ENCODE measurements at regions not wholly inside any gene's neighbourhood (a gene's known extent, or its start where the extent isn't known, plus 50 kb on each side); places are given as distances from the start of the nearest gene placed in this dataset.
A peak's percentile ranks its signal among the peaks of the same experiment; 100 is the strongest.
"Not testable (repeated sequence)": the region's sequence is repeated elsewhere in the genome, so short reads cannot be mapped to it uniquely, and the experiment has no call there.

DNA sequence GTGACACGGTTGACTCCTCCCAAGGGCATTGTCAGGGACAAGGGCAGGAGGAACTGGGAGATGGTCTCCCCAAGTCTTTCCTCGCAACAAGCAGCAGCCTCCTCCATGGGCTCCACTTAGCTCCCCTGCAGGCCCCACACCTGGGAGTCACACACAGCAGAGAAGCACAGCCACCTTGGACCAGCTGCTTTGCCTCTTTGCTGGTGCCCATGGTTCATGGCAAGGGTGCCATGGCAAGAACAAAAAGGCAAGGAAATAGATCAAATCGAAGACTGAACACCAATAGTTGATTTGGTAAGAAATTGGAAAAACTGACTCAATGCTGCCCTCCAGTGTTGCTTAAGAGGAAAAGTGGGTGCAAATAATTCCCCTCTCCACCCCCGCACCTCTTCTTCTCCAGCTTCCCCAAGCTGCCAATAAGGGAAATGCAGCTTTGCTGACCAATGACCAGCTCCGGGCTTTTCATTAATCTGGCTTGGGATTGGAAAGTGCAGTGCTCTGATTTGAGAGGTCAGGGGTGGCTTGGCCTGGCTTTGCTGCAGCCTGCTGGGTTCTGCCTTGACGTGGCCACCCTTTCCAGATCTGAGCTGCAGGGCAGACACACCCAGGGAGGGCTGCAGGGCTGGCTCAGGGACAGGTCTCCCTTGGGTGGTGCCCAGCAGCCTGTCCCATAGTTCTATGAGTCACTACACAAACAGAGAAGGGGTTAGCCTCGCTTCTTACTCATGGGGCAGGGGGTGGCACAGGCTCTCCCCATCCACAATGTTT is 162.0 kb downstream of the KLF13 start:
- peak; percentile 78 for DNase-seq

DNA sequence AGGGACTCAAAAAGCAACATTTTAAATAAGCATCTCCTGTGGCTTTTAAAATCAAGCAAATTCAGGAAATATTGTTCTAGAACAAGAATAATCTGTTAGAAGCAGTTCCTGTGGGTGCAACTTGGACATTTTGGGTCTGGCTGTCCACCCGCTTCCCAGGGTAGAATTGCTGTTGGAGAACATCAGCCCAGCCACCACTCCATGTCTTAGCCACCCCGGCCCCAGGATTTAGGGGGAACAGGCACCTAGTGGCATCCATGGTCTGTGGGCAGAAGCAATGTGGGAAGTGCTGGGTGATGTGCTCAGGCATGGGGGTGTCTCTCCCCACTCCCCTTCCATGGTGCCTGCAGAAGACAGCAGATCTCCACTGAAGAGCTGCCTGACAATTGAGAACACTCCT is 162.6 kb downstream of the KLF13 start:
- no peak for DNase-seq

DNA sequence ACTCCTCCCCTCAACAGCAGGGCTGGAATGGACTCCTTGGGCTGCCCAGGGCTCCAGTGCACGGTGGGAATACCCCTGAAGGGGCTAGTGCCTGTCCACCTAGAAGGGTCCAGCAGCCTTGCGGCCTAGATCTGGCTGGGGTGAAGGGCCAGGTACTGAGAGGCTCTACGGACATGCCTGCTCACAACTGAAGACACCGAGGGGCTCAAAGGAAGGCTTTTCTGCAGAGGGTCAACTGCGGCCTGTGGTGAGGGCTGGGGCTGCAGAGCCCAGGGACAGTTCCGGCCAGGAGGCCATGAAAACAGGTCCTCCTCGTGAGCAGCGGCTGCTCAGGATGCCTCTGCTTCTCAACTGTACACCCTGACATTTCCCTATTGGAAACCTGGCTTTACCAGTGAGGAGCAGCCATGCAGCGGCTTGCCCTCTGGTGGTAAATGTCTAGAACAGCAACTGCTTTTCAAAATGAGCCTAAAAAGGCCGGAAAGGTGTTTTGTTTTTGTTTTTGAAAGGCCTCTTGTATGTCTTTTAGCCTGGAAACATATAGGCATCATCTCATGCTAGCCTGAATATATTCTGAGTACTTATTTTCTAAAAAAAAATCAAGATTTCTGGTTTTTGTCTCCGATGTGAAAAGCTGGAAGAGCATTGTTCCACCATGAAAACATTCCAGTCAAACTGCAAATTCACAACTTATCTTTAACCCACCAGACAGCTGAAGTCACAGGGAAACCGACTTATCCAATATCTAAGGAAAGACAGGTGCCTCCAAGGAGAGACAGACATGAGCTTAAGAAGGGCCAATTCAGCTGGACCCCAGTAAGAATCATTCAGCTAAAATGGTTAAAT is 163.4 kb downstream of the KLF13 start:
- DNase-seq: peak; percentile 77

DNA sequence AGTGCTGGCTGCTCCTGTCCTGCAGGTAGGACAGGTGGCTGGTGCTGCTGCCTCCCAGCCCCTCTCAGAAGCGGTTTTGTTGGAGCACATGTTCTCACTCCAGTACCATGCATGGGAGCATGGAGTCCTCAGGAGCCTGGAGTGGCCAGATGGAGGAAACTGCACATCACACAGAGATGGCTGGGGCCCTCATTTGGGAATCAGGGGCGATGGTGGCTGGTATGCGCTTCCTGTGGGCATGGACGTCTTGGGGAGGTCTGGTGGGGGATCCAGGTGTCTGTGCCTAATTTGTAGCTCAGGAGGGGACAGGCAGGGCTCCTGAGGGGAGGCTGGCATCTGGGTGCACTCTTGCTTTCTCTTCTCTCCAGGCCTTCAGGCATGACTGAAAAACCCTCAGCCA is 168.2 kb downstream of the KLF13 start:
- DNase-seq: no peak

DNA sequence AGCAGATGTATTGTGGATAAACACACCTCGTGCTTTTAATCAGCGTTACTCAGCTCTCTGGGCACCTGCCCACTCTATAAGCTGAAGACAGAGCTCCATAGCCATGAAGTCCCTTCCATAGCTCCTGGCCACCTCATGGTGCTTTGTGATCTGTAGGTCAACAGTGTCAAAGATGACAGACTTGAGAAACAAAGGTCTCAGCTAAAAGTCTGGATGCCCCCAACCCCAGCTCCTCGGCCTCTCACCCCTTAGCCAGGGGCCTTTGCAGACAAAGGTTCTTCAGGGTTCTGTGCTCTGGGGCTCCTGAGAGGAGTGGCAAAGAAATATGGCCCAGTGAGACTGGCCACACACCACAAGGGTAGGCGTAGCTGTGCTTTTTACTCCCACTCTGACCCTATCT is 168.6 kb downstream of the KLF13 start:
- DNase-seq: no peak

DNA sequence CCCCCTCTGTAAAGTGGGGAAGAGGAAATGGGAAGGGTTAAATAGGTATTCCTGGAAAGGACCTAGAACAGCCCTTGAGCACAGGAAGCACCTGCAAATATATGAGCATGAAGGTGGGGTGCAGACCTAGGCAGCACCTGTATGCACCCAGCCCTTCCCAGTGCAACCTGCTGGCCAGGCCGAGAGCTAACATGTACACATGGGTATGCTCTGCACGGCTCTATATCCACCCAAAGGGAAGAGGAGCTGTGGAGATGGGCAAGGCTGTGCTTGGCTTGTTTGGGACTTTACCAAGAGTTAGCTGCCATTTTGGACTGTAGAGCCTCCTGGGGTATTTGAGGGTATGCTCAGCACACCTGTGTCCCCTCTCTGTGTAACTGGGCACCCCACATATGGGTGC is 171.2 kb downstream of the KLF13 start:
- no peak for DNase-seq

DNA sequence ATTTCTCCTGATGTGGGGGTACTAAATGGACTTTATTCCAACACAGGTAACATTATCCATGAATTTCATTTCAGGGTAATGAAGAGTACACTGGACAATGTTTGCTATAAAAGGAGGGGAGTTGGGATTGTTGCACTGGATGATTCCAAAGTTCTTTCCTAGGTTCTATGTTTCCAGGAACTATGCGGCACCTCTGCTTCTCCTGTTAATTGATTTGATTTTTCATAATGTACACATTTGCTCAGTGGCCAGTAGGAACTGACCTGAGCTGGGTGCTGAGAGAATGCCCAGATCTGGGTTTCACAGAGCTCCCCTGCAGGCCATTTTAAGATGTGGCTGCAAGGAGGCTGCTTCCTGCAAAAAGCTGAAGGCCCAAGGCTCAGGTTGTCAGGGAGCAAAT is 171.7 kb downstream of the KLF13 start:
- DNase-seq: no peak

DNA sequence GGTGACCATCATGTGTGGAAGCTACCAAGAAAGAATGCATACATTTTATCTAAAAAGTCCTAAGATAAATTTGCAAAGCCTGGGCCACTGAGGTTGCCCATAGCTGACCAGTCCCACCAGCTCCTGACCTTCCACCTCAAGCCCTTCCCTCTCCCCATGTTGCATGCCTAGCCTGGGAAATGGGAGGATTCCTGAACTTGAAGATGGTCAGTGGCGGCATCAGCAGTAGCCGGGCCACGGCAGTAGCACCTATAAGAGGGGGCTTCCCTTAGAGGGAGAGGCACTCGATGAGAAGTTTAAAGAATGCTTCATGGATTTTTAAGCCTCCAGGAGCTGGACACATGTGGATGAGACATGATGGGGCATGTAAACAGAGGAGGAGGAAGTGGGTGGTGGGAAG is 172.1 kb downstream of the KLF13 start:
- peak; percentile 28 for DNase-seq

DNA sequence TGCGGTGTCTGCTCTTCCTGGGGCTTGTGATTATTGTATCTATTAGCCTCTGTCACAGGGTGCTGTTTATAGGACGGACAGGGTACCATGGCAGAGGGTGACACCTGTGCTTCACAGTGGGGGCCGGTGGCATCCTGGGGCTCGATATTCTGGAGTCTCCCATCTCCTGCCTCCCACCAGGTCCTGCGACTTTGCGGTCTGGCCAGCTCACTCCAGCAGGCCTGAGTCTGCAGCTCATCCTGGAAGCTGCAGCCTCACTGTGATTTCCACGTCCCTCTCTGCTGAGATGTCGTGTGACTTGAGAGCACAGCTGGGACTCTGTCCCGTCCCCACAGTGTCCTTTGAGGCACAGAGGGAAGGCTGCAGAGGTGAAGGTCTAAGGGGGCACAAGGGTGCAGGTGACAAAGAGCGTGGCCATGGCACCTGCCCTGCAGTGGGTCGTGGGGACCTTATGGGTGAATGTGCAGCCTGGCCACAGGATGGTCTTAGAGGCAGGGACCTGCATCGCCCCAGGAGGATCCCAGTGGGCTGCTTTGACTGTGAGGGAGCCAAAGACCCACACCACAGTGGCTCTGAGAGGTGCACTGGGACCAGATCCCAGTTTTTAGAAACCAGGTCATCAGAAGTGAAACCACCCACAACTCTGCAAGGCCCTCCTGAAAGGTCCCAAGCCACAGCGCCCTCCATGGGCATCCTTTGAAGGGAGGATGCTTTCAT is 172.8 kb downstream of the KLF13 start:
- DNase-seq: no peak

DNA sequence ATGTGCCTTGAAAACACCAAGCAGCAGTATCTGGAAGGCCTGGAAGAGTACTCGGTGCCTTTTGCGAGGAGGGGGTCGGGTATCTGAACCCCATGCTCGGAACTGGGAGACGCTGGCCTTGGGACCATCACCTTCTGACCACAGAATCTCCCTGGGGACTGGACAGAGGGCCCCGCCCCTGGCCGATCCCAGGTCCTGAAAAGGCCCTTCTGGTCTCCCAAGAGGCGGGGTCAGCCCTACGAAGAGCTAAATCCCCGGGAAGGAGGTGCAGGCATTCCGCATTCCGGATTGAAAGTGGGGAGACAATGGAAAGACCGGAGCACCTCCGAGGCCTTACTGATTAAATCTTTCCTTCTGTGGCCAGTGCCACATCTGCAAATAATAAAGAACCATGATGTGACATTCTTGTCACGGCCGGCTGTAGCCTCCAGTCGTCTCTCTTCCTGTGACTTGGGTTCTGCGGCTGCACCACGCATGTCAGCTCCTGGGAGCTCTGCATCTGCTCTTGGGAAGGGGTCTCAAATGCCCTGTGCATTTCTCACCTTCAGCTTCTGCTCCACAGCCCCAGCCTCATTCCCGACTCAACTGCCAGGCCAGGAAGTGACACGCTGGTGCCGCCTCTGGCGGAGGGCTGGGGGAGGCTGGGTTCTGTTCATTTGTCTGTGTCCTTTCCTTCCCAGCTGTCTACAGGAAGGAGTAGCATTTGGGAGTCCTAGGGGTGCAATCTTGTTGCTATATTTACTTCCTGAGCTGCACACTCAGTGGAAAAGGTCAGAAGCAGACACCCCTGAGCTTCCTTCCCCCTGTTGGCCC is 173.5 kb downstream of the KLF13 start:
- DNase-seq: no peak

DNA sequence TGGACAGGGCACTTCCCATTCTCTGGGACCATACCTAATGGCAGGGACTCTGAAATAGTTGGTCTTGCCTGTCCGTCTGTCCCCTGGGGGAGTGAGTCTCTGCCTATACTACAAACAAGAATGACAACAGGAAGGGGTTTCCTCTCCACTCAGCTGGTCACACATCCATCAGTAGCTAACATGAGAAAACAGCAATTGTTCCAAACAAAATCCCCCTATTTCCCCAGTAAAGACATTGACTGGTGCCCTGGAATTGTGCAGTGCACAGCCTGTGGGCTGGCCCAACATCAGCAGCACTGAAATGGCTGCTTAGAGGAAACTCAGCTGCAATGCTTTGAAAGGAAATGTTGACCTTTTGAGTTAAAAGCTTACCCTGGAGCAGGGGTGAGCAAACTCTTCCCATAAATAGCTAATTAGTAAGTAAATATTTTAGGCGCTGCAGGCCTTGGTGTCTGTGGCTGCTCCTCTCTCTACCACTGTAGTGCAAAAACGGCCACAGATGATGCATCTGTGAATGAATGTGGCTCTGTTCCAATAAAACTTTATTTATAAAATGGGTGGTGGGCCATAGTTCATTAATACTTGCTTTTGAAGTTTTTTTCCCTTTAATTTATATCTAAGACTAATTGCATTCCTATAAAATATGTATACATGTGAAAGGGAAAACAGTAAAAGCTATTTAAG is 174.3 kb downstream of the KLF13 start:
- DNase-seq: peak; percentile 5

DNA sequence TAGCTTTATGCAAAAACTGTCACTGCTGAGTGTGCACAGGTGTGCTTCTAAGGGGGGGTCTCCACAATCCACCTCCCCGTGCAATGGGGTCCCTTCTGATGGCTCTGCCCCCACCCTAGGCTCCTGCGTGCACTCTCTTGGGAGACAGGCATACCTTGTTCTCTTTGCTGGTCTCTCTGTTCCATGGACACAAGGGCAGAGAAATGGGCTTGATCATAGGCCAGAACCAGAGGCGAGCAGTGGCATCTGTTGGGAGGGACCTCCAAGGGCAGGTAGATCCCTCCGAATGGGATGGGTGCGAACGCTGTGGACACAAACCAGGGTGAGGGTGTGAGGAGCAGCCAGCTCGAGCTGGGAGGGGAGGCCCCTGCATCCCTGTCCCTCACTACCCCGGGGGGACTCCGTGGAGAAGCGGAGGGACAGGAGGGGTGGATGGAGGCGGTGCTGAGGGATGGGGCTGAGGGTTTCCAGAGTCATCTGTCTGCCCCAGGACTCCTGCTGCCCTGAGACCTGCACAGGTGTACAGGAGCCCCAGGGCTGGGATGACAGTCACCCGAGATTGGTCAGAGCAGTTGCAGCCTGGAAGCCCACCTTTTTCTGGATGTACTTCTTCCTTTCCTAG is 175.0 kb downstream of the KLF13 start:
- DNase-seq: no peak

DNA sequence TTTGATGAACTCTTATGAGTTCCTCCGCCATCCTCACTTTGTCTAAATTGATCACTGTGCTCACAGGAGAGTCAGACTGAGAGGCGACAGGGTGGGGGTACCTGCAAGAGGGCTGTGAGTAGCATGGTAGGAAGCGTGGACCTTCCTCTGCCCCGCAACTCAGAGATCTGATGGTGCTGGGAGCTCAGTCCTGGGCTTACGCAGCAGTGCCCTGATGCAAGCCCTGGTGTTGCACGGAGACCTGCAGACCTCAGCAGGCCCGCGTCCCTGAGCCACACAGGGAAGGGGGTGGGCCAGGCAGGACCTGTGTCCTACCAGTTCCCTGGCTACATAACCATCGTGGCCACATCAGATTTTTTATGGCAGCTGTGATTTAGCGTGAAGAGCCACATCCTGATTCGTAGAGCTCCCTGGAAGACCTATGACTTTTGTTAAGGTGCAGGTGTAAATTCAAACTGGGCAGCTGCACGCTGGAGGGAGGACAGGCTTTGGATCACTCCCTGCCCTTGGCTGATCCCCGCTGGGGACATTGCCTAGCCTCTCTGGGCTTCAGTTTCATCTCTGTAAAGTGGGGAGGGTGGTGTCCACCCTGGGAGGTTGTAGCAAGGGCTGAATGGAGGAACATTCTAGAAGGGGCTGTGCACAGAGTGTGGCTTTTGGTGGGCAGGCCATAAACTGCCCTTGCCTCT is 176.1 kb downstream of the KLF13 start:
- no peak for DNase-seq

DNA sequence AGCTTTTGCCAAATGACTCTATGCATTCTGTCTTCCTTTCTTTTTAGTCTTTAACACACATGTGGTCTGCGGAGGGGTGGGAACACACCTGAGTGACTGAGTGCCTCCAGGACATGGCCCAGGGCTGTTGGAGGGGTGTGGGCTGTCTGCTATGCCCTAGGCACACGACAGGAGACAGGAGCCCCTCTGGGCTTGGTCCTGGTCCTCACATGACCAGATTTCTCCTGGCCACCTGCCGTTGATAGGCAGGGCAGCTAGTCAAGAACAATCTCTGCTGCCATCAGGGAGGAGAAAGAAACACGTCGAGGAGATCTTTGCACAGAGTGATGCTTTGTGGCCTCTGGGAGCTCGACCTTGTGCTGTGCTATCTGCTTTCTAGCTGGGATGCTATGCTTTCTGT is 176.6 kb downstream of the KLF13 start:
- DNase-seq: no peak

DNA sequence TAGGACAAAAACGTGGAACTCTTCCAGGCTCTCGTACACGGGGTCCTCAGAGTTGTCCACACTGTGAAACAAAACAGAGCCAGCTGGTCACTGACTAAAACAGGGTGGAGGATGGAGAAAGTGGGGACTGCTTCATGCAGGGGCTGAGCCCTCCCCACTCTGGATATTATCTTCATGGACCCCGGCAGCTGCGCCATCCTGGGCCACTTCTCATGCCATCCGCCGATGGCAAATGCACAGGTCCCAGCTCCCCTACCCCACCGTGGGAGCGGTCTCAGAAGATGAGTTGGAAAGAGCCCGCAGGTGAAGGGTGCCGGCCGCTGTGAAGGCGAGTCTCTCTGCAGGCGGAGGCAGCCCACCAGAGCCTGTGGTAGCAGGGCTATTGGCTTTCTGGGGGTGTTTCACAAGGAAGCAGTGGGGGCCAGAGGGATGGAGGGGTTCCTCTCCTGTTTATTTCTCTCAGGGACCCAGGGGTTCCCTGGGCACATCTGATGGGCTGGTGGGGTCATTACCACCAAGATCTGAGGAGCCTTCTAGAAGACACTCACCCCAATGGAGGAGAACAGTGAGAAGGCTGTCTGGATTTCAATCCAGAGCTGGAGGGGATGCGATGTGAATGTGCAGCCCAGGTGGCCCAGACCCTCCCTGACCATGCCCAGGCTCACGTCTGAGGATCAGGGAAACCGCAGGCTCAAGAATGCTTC is 177.3 kb downstream of the KLF13 start:
- no peak for DNase-seq

DNA sequence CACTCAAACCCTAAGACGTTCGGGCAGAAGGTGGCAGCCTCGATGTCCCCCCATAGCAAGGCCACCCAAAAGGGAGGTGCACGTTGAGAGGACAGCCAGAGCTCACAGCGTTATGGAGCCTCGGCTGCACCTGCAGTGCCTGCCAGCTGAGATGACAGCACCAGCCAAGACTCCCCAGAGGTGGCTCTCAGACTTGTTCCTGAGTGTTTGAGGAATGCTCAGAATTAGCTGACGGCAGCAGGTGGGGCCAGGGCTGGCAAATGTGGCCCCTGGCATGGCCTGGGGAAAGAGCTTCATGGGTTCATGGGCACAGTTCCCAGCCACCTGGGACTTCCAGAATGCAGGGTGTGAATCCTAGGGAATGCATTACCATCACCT is 177.8 kb downstream of the KLF13 start:
- DNase-seq: no peak

DNA sequence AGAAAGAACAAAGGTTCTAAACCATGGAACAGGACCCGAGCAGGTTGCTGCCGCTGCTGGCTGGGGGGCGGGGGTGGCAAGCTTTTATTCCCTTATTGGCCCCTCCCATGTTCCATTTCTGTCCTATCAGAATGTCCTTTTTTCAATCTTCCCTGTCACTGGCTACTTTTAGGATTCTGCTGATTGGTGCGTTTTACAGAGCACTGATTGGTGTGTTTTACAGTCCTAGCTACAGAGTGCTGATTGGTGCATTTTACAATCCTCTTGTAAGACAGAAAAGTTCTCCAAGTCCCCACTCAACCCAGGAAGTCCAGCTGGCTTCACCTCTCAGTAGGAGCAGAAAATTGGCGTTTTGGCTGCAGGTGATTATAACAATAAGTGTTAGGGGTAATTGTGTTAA is 180.9 kb downstream of the KLF13 start:
- not testable (repeated sequence) for DNase-seq

DNA sequence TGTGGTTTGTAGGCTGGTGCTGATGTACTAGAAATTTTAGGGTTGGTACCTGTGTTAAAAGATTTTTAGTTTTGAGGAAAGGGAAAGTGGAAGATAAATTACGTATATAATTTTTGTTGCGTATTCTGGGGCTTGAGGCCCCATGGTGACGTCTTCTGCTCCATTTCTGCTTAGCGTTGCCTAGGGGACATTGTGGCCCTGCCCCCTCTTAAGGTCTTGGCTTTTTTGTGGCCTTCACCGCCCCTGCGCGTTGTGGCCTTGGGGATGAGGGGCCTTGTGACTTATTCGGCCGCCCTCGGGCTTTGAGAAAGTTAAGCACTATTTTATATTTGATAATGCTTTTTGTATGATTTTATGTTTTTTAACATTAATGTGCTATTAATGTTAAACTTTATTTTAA is 182.0 kb downstream of the KLF13 start:
- DNase-seq: no peak

DNA sequence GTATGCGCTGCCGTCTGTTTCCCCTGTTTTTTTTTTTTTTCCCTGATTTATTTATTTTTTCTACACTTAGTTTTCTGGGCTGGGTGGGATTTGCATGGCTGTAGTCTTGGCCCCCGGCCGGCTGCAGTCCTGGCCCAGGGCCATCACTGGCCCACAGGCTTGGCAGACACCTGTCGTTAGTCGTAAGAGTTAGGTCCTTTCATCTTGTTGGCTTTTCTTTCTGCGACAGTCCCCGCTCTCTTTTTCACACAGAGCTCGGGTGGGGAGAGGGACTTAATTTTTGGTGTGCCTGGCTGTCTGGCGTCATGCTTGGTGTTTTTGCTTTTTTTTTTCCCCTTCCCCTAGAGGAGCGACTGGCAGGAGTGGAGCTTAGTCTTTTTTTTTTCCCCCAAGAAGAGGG is 183.4 kb downstream of the KLF13 start:
- DNase-seq: no peak

DNA sequence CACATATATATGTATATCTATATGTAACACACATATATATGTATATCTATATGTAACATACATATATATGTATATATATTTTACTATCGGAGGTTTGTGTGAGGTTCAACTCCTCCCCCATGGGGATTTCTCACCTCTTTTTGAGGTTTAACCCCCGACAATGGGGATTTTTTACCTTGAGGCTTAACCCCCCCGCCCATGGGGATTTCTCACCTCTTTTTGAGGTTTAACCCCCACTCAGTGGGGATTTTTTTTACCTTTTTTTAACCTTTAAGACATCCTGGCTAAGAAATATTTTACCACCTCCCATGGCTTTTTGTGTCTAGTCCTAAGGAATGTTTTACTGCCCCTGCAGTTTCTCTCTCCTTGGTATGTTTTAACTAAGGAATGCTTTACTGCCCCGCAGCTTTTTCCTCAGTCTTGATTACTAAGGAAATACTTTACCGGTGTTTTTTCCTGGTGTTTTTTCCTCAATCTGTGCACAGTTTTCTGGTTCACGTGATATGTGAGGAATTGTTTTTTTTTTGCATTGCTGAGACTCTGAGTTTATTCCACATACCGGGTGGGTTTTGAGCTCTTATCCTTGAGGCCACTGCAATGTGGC is 185.2 kb downstream of the KLF13 start:
- DNase-seq: peak; percentile 28

All from DMS53 (cell line).